ENCODE measurements at regions not wholly inside any gene's neighbourhood (a gene's known extent, or its start where the extent isn't known, plus 50 kb on each side); places are given as distances from the start of the nearest gene placed in this dataset.

GRCh38 chr16:86773354-86773715 lies 195.0 kb downstream of the FOXL1 start:
- DNase-seq (ENCODE audit: low spot score), result no peak

- no peak for DNase-seq (ENCODE audit: low spot score)
Observed at GRCh38 chr16:86774931-86775330, 196.6 kb downstream of the FOXL1 start.

- no peak for DNase-seq (ENCODE audit: low spot score)
Observed at GRCh38 chr16:86775511-86775921, 197.2 kb downstream of the FOXL1 start.

- no peak for DNase-seq (ENCODE audit: low spot score)
Observed at GRCh38 chr16:86777381-86777946, 199.1 kb downstream of the FOXL1 start.

GRCh38 chr16:86778108-86778745 lies 199.9 kb downstream of the FOXL1 start:
- no peak for DNase-seq (ENCODE audit: low spot score)

- no peak for DNase-seq (ENCODE audit: low spot score)
Observed at GRCh38 chr16:86778978-86779377, 200.6 kb downstream of the FOXL1 start.

- DNase-seq (ENCODE audit: low spot score), result no peak
Observed at GRCh38 chr16:86781046-86781445, 202.7 kb downstream of the FOXL1 start.

GRCh38 chr16:86783636-86784626 lies 205.6 kb downstream of the FOXL1 start:
- DNase-seq (ENCODE audit: low spot score), result no peak

- DNase-seq (ENCODE audit: low spot score), result no peak
Observed at GRCh38 chr16:86786338-86786737, 208.0 kb downstream of the FOXL1 start.

GRCh38 chr16:86786994-86787393 lies 208.6 kb downstream of the FOXL1 start:
- DNase-seq (ENCODE audit: low spot score), result no peak

GRCh38 chr16:86787538-86787937 lies 209.2 kb downstream of the FOXL1 start:
- DNase-seq (ENCODE audit: low spot score), result no peak

- DNase-seq (ENCODE audit: low spot score), result no peak
Observed at GRCh38 chr16:86789621-86790051, 211.3 kb downstream of the FOXL1 start.

GRCh38 chr16:86791287-86792035 lies 213.1 kb downstream of the FOXL1 start:
- DNase-seq (ENCODE audit: low spot score), result no peak

GRCh38 chr16:86794216-86794864 lies 216.0 kb downstream of the FOXL1 start:
- DNase-seq (ENCODE audit: low spot score), result no peak

GRCh38 chr16:86797700-86798099 lies 219.4 kb downstream of the FOXL1 start:
- no peak for DNase-seq (ENCODE audit: low spot score)

- DNase-seq (ENCODE audit: low spot score), result no peak
Observed at GRCh38 chr16:86798247-86799041, 220.1 kb downstream of the FOXL1 start.

GRCh38 chr16:86799367-86799766 lies 221.0 kb downstream of the FOXL1 start:
- no peak for DNase-seq (ENCODE audit: low spot score)

- DNase-seq (ENCODE audit: low spot score), result no peak
Observed at GRCh38 chr16:86800894-86801293, 222.5 kb downstream of the FOXL1 start.

GRCh38 chr16:86802013-86802412 lies 223.7 kb downstream of the FOXL1 start:
- no peak for DNase-seq (ENCODE audit: low spot score)

- DNase-seq (ENCODE audit: low spot score), result no peak
Observed at GRCh38 chr16:86805188-86805587, 226.8 kb downstream of the FOXL1 start.

All from CD4-positive, alpha-beta T cell treated with Interleukin-2 at 100 ng/mL for 4 hours (primary cell).